ENCODE measurements at regions not wholly inside any gene's neighbourhood (a gene's known extent, or its start where the extent isn't known, plus 50 kb on each side); places are given as distances from the start of the nearest gene placed in this dataset.
A peak's percentile ranks its signal among the peaks of the same experiment; 100 is the strongest.

DNA sequence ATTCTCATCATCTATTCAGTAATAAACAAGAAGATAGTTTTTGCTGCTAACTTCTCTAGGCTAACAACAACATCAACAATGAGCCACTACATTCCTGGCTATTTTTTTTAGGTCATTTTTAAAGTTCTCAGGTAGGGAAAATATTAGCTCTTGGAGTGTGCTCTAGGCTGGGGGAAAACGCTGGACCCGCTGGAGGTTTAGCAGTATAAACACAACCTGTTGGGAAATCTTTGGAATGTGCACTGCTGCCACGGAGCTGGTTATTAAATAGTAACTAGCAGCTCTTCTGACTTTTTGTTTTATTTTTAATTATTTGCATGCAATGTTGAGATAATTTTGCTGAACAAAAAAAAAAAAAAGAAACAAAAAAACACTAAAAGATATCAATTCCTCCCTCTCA lies 892.1 kb upstream of the ACVR2A start:
- DNase-seq (ENCODE audit: low read depth, low spot score): no peak
- H3K4me3 ChIP-seq (ENCODE audit: low read length): no peak overlapping the region

DNA sequence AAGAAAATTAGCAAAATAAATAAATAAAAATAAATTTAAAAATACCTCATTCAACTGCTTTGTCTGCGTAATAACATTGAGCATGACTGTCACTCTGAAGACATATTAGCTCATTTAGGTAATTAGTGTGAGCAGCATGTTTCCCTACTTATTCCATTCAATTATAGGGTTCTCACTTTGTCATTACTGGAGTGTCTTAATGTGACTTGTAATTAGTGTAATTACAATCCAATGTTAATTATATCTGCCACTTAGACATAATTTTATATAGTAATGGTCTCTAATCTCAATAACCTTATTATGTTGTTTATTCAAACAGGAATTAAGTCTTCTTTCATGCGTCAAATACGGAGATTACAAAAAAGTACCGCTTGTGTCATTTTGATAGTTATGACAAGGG lies 893.9 kb upstream of the ACVR2A start:
- H3K4me3 ChIP-seq (ENCODE audit: low read length): no peak overlapping the region
- no peak for DNase-seq (ENCODE audit: low read depth, low spot score)

DNA sequence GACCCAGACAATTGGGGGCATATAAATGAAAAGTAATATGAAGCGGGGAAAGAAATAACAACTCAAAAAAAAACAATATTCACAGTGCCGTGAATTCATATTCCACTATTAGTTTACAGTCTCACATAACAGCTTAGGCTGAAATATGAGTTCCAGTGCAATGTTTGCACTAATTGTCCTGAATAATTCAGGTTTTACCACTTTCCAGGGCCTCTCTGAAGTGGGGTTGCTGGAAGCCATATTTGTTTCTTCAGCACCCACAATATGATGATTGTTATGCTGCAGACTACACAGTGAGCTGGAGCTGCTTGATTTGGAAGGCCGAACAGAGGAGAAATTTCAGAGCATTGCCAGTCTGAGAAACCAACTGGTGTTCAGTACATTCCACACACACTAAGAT lies 894.5 kb upstream of the ACVR2A start:
- H3K4me3 ChIP-seq (ENCODE audit: low read length): no peak overlapping the region
- DNase-seq (ENCODE audit: low read depth, low spot score): no peak

DNA sequence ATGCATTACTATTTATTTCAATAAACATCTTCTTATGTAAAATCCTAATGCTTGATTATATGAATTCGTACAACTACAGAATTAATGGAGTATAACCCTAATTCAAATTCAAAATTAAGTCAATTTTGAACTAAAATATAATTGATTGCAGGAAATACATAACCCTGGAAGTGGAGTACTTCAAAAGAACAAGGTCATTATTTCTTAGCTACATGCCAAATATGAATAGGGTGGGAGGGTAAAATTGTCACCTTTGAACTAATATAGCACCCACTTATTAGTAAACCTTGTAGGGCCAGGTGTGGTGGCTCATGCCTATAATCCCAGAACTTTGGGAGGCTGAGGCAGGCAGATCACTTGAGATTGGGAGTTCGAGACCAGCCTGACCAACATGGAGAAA lies 895.4 kb upstream of the ACVR2A start:
- DNase-seq (ENCODE audit: low read depth, low spot score): no peak
- no peak overlapping the region for H3K4me3 ChIP-seq (ENCODE audit: low read length)

DNA sequence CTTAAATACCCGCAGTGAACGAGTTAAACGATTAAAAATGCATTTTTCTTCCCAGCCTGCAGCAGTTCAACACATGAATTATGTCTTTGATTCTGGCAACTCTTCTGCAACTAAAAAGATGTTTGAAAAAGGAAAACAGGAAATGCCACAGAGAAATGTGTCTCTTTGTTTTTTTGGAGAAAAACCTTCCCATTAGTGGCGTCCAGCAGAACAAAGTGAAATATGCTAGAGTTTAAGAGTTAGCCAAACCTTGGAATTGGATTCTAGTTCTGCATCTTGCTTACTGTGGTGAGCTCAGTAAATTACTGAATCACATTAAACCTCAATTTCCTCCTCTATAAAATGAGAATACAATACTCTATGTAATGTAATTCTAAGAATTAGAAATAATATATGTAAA lies 900.2 kb upstream of the ACVR2A start:
- no peak overlapping the region for H3K4me3 ChIP-seq (ENCODE audit: low read length)
- no peak for DNase-seq (ENCODE audit: low read depth, low spot score)

DNA sequence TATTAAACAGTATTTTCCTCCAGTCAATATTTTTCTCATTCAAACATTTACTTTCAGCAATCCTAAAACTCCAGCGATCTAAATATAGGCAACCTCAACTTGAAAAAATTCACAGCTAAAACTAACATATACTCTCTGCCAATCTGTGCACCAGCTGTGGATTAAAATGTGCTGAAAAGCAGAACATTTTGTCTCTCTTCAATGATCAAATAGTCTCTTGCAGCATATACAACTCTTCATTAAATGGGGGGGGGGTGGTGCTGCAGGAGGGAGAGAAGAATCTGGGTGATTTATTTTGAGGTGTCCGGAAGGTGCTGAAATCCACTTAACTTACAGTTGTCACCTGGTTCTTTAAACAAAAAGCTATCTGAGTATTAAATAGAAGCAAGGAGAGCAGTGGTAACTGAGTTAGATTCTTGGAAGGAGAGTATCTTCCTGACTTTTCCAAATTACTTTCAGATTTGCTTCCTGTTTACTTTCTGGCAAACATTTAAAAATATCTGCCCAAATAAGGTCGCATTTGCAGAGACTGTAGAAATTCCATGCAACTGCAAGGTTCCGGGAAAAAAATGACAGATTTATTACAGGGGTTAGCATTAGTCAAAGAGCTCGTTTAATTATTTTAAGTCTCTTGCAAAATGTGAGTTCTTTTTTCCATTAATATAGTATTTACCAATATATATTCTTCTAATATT lies 904.7 kb upstream of the ACVR2A start:
- no peak overlapping the region for H3K4me3 ChIP-seq (ENCODE audit: low read length)
- DNase-seq (ENCODE audit: low read depth, low spot score): no peak

DNA sequence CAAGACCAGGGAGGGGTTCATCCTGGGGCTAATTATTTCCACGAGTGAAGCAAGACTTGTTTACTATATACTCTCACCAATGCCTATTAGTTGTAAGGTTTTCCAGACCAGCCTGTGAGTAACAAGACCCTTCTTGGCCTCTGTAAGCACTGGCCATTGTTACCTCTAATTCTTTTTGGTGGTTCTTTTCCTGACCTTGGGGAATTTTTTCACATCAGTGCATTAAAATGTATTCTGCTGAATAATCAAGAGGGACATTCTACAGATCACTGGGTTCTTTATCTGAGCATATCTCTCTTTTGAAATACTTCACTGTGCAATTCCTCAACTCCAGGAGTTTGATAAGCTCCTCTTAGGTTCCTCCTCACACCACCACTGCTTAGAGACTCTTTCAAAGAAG lies 909.9 kb upstream of the ACVR2A start:
- DNase-seq (ENCODE audit: low read depth, low spot score): no peak
- no peak overlapping the region for H3K4me3 ChIP-seq (ENCODE audit: low read length)

DNA sequence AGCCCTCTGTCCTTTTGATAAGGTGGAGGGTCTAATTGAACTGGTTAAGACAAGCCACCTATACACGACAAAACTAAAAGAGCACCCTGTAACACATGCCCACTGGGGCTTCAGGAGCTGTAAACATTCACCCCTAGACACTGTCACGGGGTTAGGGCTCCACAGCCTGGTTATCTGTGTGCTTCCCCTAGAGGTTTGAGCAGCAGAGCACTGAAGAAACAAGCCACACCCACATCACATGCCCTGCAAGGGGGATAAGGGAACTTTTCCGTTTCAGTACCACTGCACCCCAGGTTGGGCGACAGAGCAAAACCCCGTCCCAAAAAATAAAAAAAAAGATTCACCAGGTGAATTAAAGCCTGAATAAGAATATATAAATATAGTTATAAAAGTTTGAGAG lies 913.7 kb upstream of the ACVR2A start:
- no peak for DNase-seq (ENCODE audit: low read depth, low spot score)
- H3K4me3 ChIP-seq (ENCODE audit: low read length): no peak overlapping the region

DNA sequence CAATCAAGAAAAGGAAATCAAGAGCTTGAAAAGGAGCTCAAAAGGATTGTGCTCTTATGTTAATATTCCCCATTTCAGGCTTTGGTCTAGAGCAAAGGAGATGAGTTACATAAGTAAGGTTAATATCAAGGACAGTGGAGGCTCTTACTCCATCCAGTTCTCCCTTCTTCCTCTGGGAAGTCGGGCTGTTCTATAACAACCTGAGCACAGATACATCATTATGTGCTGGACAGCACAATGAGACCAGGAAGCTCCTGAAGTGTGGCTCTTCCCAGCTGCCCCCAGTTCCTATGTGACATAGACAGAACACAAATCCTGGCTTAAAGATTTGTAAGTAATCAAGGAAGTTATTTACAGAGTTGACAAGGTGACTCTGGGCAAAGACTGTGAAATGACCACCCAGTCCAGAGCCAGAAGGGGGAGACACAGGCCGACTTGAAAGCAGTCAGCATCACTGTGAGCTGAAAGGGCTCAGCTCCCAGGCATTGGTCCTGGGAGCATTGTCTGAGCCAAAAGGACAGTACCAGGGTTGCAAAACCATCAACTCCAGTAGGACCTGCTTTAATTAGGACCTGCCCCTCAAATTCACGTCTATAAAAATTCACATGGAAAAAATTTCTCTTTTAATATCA lies 917.6 kb upstream of the ACVR2A start:
- H3K4me3 ChIP-seq (ENCODE audit: low read length): no peak overlapping the region
- DNase-seq (ENCODE audit: low read depth, low spot score): no peak

DNA sequence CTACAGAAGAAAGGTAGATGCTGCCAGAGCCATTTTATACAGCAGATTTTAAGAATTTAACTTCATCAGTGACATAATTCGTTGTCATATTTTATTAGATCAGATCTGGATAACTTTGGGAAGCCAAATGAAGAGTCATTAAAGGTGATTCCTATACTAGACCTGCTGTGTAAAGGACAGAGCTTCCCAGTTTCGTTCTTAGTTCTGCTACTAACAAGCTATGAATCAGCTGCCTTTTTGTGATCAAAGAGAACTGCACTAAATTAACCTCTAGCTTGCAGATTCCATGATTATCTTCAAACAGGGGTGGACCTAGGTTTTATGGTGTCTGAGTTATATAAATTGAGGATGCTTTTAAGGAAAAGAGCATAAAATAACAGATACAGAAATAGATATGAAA lies 926.5 kb upstream of the ACVR2A start:
- DNase-seq (ENCODE audit: low read depth, low spot score): no peak
- no peak overlapping the region for H3K4me3 ChIP-seq (ENCODE audit: low read length)

DNA sequence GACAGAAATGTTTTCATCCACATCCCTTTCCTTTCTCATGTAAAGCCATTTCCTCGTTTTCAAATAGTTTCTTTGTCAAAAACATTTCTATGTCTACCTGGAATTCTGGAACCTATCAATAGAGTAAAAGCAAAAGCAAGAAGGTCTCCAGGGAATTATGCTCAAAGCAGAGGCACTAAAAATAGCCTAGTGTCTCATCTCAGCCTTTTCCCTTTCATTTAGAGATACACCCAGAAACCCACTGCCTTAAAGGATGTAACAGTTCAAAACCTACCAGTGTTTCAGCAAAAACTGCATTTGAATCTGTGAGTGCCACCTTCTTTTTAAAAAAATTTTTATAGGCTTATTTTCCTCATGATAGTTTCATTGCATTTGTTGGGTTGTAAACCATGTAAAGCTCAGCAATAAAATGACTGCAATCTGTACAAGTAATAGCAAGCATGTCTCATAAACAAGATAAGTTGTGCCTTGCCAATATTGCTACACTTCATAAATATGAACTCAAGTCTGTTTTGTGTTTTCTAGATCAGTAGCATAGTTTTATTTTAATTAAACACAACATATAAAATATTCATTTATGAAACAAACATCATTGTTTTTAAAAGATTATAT lies 927.3 kb upstream of the ACVR2A start:
- DNase-seq (ENCODE audit: low read depth, low spot score): no peak
- no peak overlapping the region for H3K4me3 ChIP-seq (ENCODE audit: low read length)

DNA sequence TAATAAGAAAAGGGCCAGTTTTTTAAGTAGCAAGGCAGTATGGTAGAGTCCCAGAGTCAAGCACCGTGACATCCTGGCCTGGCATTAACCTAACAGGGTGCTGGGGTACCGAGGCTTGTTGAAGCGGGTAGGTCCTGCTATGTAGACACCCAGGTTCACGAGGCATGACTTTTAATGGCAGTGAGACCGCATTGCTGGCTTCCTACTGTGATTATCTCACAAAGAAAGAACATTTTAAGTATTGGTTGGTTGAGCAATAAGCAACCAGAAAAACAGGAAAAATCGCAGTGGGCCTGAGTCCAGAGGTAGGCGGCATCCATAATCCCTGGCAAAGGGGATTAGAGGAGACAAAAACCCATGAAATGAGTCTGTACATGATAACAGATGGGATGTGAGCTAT lies 927.9 kb upstream of the ACVR2A start:
- H3K4me3 ChIP-seq (ENCODE audit: low read length): no peak overlapping the region
- DNase-seq (ENCODE audit: low read depth, low spot score): no peak

DNA sequence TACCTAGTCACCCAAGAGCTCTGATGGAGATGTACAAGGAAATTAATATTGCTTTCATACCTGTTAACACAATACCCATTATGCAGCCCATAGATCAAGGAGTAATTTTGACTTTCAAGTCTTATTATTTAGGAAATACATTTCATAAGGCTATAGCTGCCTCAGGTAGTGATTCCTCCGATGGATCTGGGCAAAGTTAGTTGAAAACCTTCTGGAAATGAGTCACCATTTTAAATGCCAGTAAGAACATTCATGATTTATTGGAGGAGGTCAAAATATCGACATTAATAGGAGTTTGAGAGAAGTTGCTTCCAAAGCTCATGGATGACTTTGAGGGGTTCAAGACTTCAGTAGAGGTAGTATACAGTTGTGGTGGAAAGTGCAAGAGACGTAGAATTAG lies 931.4 kb upstream of the ACVR2A start:
- DNase-seq (ENCODE audit: low read depth, low spot score): no peak
- no peak overlapping the region for H3K4me3 ChIP-seq (ENCODE audit: low read length)

DNA sequence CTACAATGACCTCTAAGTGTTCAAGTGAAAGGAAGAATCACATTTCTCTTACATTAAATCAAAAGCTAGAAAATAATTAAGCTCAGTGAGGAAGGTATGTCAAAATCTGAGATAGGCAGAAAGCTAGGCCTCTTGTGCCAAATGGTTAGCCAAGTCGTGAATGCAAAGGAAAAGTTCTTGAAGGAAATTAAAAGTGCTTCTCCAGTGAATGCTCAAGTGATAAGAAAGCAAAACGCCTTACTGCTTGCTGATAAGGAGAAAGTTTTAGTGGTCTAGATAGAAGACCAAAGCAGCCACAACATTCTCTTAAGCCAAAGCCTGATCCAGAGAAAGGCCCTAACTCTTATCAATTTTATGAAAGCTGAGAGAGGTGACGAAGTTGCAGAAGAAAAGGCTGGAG lies 932.3 kb upstream of the ACVR2A start:
- no peak overlapping the region for H3K4me3 ChIP-seq (ENCODE audit: low read length)
- no peak for DNase-seq (ENCODE audit: low read depth, low spot score)

DNA sequence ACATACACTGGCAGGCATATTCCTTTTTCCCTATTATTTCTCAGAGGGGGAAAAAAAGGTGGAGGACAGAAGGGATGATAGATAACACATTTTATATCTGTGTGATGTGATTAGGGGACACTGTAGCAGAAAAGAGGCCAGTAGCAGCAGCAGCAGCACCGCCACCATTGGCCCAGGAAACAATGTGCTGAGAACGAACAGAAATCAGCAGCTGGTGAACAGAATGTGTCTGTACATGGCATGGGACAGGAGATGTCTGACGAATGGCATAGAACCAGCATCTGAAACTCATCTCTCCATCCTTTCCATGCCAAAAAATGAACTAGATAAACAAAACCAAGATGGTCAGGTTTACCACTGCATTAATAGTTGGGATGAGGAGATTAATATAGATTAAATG lies 936.1 kb upstream of the ACVR2A start:
- H3K4me3 ChIP-seq (ENCODE audit: low read length): no peak overlapping the region

DNA sequence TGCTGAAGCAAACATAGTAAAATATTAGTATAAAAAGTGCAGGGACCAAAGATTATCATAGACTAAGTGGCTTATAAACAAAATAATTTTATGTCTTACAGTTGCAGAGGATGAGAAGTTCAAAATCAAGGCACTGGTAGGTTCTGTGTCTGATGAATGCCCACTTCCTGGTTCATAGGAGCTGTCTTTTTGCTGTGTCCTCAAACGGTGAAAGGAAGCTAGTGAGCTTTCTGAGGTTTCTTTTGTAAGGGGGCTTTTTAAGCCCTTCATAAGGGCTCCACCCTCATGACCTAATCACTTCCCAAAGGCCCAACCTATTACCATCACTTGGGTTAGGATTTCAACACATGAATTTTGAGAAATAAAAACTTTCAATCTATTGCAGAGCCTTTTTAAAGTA lies 946.7 kb upstream of the ACVR2A start:
- no peak overlapping the region for H3K4me3 ChIP-seq (ENCODE audit: low read length)
- peak; percentile 20 for DNase-seq (ENCODE audit: low read depth, low spot score)

More for the DNA sequence above, 936.1 kb upstream of the ACVR2A start:
- no peak for DNase-seq (ENCODE audit: low read depth, low spot score)

DNA sequence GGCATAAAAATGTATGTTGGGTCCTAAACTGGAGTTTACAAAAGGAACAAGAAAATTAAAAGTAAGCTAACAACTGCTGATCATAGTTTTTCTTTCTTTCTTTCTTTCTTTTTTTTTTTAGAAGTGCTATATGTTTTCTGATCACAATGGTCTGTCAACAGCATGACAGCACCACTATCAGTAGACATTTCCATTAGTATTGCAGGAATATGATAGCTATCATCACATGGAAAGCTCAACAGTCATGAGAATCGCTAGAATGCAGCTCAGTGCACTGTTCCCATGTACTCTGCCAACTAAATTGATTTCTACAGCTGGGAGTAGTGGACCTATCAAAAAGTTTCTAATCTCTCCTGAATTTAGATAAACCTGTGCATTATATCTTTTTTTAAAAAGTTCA lies 950.3 kb upstream of the ACVR2A start:
- no peak overlapping the region for H3K4me3 ChIP-seq (ENCODE audit: low read length)
- no peak for DNase-seq (ENCODE audit: low read depth, low spot score)

DNA sequence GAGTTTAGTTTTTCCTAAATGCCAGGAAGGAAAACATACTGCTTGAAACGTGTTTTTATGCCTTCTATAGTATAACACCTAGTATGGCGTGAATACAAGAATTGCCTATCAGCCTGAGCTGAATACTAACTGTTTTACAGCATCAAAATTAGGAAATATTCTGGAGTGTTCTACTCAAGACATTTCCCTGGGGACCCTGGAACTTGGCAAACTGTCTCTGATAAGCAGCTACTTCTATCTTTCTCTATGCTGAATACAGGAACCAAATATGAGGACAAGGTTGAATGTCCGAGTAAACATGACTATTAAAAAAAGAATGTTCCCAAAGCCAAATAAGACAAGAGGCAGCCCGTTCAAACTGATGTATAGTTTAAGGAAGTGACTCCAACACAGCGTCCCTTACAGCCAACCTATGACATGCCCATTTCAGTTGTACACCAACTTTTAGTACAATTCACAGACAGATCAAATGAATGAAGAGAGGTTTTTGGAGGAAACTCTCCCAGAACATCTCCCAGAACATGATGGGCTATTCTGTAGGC lies 951.3 kb upstream of the ACVR2A start:
- DNase-seq (ENCODE audit: low read depth, low spot score): no peak
- H3K4me3 ChIP-seq (ENCODE audit: low read length): no peak overlapping the region

DNA sequence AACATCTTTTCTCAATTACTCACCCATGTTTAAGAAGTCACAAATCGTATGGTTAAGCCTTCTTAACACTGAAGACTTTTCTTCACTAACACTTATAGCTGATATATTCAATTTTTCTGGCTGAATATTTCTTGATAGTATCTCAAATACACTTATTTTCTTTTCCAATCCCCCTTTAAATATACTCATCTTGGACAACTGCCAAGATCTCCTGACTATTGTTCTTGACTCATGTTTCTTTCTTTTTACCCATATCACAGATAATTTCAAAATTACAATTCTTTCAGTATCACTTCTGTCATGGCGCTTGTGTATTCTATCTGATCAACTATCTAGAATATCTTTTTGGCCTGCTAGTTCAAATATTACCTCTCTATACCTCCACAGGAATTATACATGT lies 954.3 kb upstream of the ACVR2A start:
- DNase-seq (ENCODE audit: low read depth, low spot score): no peak
- no peak overlapping the region for H3K4me3 ChIP-seq (ENCODE audit: low read length)

DNA sequence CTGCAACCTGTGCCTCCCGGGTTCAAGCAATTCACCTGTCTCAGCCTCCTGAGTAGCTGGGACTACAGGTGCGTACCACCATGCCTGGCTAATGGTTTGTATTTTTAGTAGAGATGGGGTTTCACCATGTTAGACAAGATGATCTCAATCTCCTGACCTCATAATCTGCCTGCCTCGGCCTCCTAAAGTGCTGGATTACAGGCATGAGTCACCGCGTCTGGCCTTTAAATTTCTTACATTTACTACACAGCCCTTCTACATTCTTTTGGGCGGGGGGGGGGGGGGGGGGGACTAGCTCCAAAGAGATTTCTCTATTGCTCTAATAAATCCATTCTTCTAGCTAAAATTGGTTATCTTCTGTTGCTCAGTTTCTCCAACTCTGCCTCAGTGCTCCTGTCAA lies 964.9 kb upstream of the ACVR2A start:
- no peak for DNase-seq (ENCODE audit: low read depth, low spot score)
- H3K4me3 ChIP-seq (ENCODE audit: low read length): no peak overlapping the region

DNA sequence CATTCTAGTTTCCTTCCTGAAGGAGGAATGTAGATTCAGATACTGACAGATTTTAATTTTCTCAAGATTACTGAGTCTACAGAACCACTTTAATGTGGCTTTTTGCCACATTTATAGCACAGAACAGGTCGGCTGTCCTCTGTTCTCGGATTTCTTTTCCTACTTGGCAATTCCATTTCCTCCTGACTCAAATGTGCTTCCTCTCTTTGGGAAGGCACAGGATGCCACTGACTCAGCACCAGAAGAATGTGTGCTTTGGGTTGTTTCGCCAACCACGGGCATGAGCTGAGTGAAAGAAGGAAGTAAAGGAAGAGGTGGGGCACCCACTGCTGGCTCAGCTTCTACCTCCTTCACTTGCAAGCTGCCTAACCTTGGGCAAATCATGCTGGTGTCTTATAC lies 970.6 kb upstream of the ACVR2A start:
- no peak for DNase-seq (ENCODE audit: low read depth, low spot score)
- no peak overlapping the region for H3K4me3 ChIP-seq (ENCODE audit: low read length)

Measured in Jurkat, Clone E6-1 (cell line).